H9 (cell line): ENCODE measurements at regions not wholly inside any gene's neighbourhood (a gene's known extent, or its start where the extent isn't known, plus 50 kb on each side); places are given as distances from the start of the nearest gene placed in this dataset.

Source experiments
- DNase-seq: peaks from one replicate; pipeline ENCODE4 v3.0.0-alpha.2; 2017
- H2AFZ ChIP-seq: one replicate; pipeline ENCODE4 v1.6.1; 2013; ENCODE audit warnings: mild to moderate bottlenecking, low read length, control low read depth, moderate library complexity
- H2AK5ac ChIP-seq: 2 replicates; pipeline ENCODE4 v1.6.1; 2013; ENCODE audit warnings: low read length, control low read depth, mixed read lengths; ENCODE audit not compliant: insufficient read length
- H2BK120ac ChIP-seq: one replicate; pipeline ENCODE4 v1.6.1; 2013; ENCODE audit warnings: low read depth, mild to moderate bottlenecking, low read length, control low read depth, inconsistent platforms; ENCODE audit not compliant: poor library complexity, severe bottlenecking
- H2BK12ac ChIP-seq: 2 replicates; pipeline ENCODE4 v1.6.1; 2013; ENCODE audit warnings: low read length, control low read depth, mixed read lengths, low read depth; ENCODE audit not compliant: insufficient read length
- H2BK15ac ChIP-seq: 2 replicates; pipeline ENCODE4 v1.6.1; 2013; ENCODE audit warnings: low read depth, low read length, control low read depth
- H2BK20ac ChIP-seq: one replicate; pipeline ENCODE4 v1.6.1; 2013; ENCODE audit warnings: low read depth, mild to moderate bottlenecking, low read length, control low read depth, inconsistent platforms; ENCODE audit not compliant: poor library complexity, severe bottlenecking
- H2BK5ac ChIP-seq: 2 replicates; pipeline ENCODE4 v1.6.1; 2013; ENCODE audit warnings: low read length, control low read depth, mixed read lengths; ENCODE audit not compliant: insufficient read length
- H3K14ac ChIP-seq: 2 replicates; pipeline ENCODE4 v1.6.1; 2013; ENCODE audit warnings: low read length, control low read depth; ENCODE audit not compliant: insufficient read depth
- H3K18ac ChIP-seq: 2 replicates; pipeline ENCODE4 v1.6.1; 2013; ENCODE audit warnings: low read depth, mild to moderate bottlenecking, mixed read lengths, low read length, control low read depth; ENCODE audit not compliant: insufficient read length
- H3K23ac ChIP-seq: 2 replicates; pipeline ENCODE4 v1.6.1; 2013; ENCODE audit warnings: low read length, control low read depth, mixed read lengths, low read depth; ENCODE audit not compliant: insufficient read length
- H3K23me2 ChIP-seq: 2 replicates; pipeline ENCODE4 v1.6.1; 2013; ENCODE audit warnings: low read depth, mild to moderate bottlenecking, mixed read lengths, low read length, control low read depth; ENCODE audit not compliant: insufficient read length, poor library complexity, severe bottlenecking
- H3K27ac ChIP-seq: 2 replicates; pipeline ENCODE4 v1.5.1; 2013; ENCODE audit warnings: low read length, control low read depth, mixed read lengths, low read depth; ENCODE audit not compliant: insufficient read length
- H3K27me3 ChIP-seq: 2 replicates; pipeline ENCODE4 v1.6.1; 2013; ENCODE audit warnings: low read length, control low read depth, inconsistent platforms; ENCODE audit not compliant: insufficient read depth
- H3K4ac ChIP-seq: 2 replicates; pipeline ENCODE4 v1.6.1; 2013; ENCODE audit warnings: low read depth, mild to moderate bottlenecking, control low read depth, inconsistent platforms, low read length, moderate library complexity
- H3K4me1 ChIP-seq: 2 replicates; pipeline ENCODE4 v1.6.1; 2013; ENCODE audit warnings: low read length, control low read depth, inconsistent platforms; ENCODE audit not compliant: insufficient read depth
- H3K4me2 ChIP-seq: 2 replicates; pipeline ENCODE4 v1.6.1; 2013; ENCODE audit warnings: low read length, control low read depth, mixed read lengths; ENCODE audit not compliant: insufficient read length, insufficient read depth
- H3K56ac ChIP-seq: 2 replicates; pipeline ENCODE4 v1.6.1; 2013; ENCODE audit warnings: low read depth, mild to moderate bottlenecking, mixed read lengths, low read length, control low read depth; ENCODE audit not compliant: insufficient read length
- H3K79me1 ChIP-seq: 2 replicates; pipeline ENCODE4 v1.6.1; 2013; ENCODE audit warnings: low read depth, mild to moderate bottlenecking, moderate library complexity, low read length, control low read depth, inconsistent platforms; ENCODE audit not compliant: insufficient read depth, poor library complexity, severe bottlenecking
- H3K79me2 ChIP-seq: 2 replicates; pipeline ENCODE4 v1.6.1; 2013; ENCODE audit warnings: low read length, control low read depth, inconsistent platforms; ENCODE audit not compliant: insufficient read depth
- H3K9ac ChIP-seq: 2 replicates; pipeline ENCODE4 v1.6.1; 2013; ENCODE audit warnings: low read length, control low read depth, mixed read lengths; ENCODE audit not compliant: insufficient read length; ENCODE audit errors: extremely low read depth
- H3K9me3 ChIP-seq: one replicate; pipeline ENCODE4 v1.6.1; 2013; ENCODE audit warnings: low read depth, low read length, inconsistent platforms; ENCODE audit not compliant: control insufficient read depth
- H3T11ph ChIP-seq: one replicate; pipeline ENCODE4 v1.6.1; 2013; ENCODE audit warnings: mild to moderate bottlenecking, low read length, control low read depth, inconsistent platforms
- H4K20me1 ChIP-seq: one replicate; pipeline ENCODE4 v1.6.1; 2013; ENCODE audit not compliant: control insufficient read depth, insufficient read length, insufficient read depth
- H4K5ac ChIP-seq: 2 replicates; pipeline ENCODE4 v1.6.1; 2013; ENCODE audit warnings: low read depth, mild to moderate bottlenecking, mixed read lengths, low read length, control low read depth; ENCODE audit not compliant: insufficient read length
- H4K8ac ChIP-seq: replicated peaks from 2 replicates; pipeline ENCODE4 v1.6.1; 2013; ENCODE audit warnings: low read length, control low read depth, mixed read lengths, low read depth; ENCODE audit not compliant: insufficient read length
- H4K91ac ChIP-seq: 2 replicates; pipeline ENCODE4 v1.6.1; 2013; ENCODE audit warnings: low read depth, mild to moderate bottlenecking, moderate library complexity, mixed read lengths, low read length, control low read depth; ENCODE audit not compliant: insufficient read length
- H3K27ac Mint-ChIP-seq, 3 experiments: 2 replicates in 2 of 3; 3 replicates in 1 of 3; pipeline ENCODE4 v1.8.0; 2020 to 2021; ENCODE audit warnings: mixed read lengths in 3 of 3, mild to moderate bottlenecking in 1 of 3, moderate library complexity in 1 of 3
- H3K27me3 Mint-ChIP-seq: 2 replicates; pipeline ENCODE4 v1.8.0; 2021; ENCODE audit warnings: low read depth, mild to moderate bottlenecking, moderate library complexity, mixed read lengths
- H3K36me3 Mint-ChIP-seq, 3 experiments: 2 replicates in 2 of 3; 3 replicates in 1 of 3; pipeline ENCODE4 v1.8.0; 2020 to 2021; ENCODE audit warnings: low read depth in 3 of 3, mixed read lengths in 3 of 3; ENCODE audit not compliant: insufficient read depth in 1 of 3
- H3K4me1 Mint-ChIP-seq, 2 experiments: 2 replicates each; pipeline ENCODE4 v1.8.0; 2020; ENCODE audit warnings: mixed read lengths in 2 of 2
- H3K4me3 Mint-ChIP-seq, 2 experiments: 2 replicates in 1 of 2; 3 replicates in 1 of 2; pipeline ENCODE4 v1.8.0; 2020 to 2021; ENCODE audit warnings: mild to moderate bottlenecking in 2 of 2, mixed read lengths in 2 of 2, moderate library complexity in 1 of 2
- H3K9me3 Mint-ChIP-seq, 2 experiments: 2 replicates in 1 of 2; 3 replicates in 1 of 2; pipeline ENCODE4 v1.8.0; 2020; ENCODE audit warnings: mild to moderate bottlenecking in 2 of 2, mixed read lengths in 2 of 2, moderate library complexity in 1 of 2
- WGBS: extraction: QIAGEN DNeasy Blood & Tissue Kit; methylation state at CpG from one replicate; pipeline ENCODE4 v1.1.7; 2013; ENCODE audit warnings: missing lambda C conversion rate, low lambda C conversion rate, mixed read lengths; ENCODE audit not compliant: insufficient read length; ENCODE audit errors: extremely low coverage; 5-methylcytosine and 5-hydroxymethylcytosine counted together
- TF ChIP-seq, protein P1 (sequence below): fragments of 200-600 bp; sonication (generic); conservative IDR thresholded peaks from 3 replicates; pipeline ENCODE4 v1.8.0; 2021; ENCODE audit warnings: antibody characterized with exemption, mild to moderate bottlenecking

- Histone ChIP-seq H2BK15ac (no peak overlapping the region), H3K56ac (no peak overlapping the region), H4K20me1 (no peaks in the 10 kb centered on the region), H3K79me2 (no peaks in the 10 kb centered on the region), H2BK5ac (no peak overlapping the region), H3K27ac (no peak overlapping the region), H2AFZ (no peak overlapping the region), H3K23me2 (no peaks in the 10 kb centered on the region), H3K18ac (no peak overlapping the region), H4K91ac (no peak overlapping the region), H3T11ph (no peak overlapping the region), H3K79me1 (no peaks in the 10 kb centered on the region), H3K4ac (no peak overlapping the region), H4K8ac (no peak overlapping the region), H2BK12ac (no peak overlapping the region), H4K5ac (no peak overlapping the region), H2BK20ac (no peak overlapping the region), H3K14ac (no peak overlapping the region), H3K4me2 (no peak overlapping the region), H2AK5ac (no peak overlapping the region), H3K9me3 (no peaks in the 10 kb centered on the region), H3K9ac (no peak overlapping the region), H3K23ac (no peak overlapping the region), H3K4me1 (no peaks in the 10 kb centered on the region), H2BK120ac (no peak overlapping the region), H3K27me3 (no peaks in the 10 kb centered on the region)
- no peaks in the 10 kb centered on the region for H3K36me3 Mint-ChIP-seq
- no peak for DNase-seq
- H3K4me3 Mint-ChIP-seq, result no peak overlapping the region
- H3K27ac Mint-ChIP-seq, result no peak overlapping the region; a peak in 1 of 7 replicates
- TF ChIP-seq, protein P1, sequence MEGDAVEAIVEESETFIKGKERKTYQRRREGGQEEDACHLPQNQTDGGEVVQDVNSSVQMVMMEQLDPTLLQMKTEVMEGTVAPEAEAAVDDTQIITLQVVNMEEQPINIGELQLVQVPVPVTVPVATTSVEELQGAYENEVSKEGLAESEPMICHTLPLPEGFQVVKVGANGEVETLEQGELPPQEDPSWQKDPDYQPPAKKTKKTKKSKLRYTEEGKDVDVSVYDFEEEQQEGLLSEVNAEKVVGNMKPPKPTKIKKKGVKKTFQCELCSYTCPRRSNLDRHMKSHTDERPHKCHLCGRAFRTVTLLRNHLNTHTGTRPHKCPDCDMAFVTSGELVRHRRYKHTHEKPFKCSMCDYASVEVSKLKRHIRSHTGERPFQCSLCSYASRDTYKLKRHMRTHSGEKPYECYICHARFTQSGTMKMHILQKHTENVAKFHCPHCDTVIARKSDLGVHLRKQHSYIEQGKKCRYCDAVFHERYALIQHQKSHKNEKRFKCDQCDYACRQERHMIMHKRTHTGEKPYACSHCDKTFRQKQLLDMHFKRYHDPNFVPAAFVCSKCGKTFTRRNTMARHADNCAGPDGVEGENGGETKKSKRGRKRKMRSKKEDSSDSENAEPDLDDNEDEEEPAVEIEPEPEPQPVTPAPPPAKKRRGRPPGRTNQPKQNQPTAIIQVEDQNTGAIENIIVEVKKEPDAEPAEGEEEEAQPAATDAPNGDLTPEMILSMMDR, result no peak
- H3K4me1 Mint-ChIP-seq, result peaks cover 5 to 7% of the 10 kb centered on the region in 2 experiments
- H3K27me3 Mint-ChIP-seq, result peaks cover 2% of the 10 kb centered on the region; the same call in 1 of the 2 replicates
- H3K9me3 Mint-ChIP-seq, result no peaks in the 10 kb centered on the region
- no CpG with 5 or more reads among the region's 1 CpG for WGBS
Observed at GRCh38 chr2:14706201-14706600, 73.7 kb downstream of the LRATD1 start.
